Endothelial cell of umbilical vein (primary cell): ENCODE measurements at regions not wholly inside any gene's neighbourhood (a gene's known extent, or its start where the extent isn't known, plus 50 kb on each side); places are given as distances from the start of the nearest gene placed in this dataset.

Experiments
- BruUV-seq: library from RNA; stranded (reverse); fragments of 400-500 nt; replicated peaks from 2 replicates; lab custom pipeline; 2021; lab: Mats Ljungman, UMichigan
- CTCF ChIA-PET: fragments of 300-600, 350-600 bp; sonication (Branson Sonifier 250); formaldehyde crosslinking; loops from one replicate; lab custom pipeline; 2021; ENCODE audit warnings: antibody characterized with exemption, inconsistent platforms; lab: Charles Lee
- POLR2A ChIA-PET: fragments of 300-600, 350-600 bp; sonication (Branson Sonifier 250); formaldehyde crosslinking; loops from one replicate; lab custom pipeline; 2021; ENCODE audit warnings: antibody characterized with exemption, inconsistent platforms; lab: Charles Lee
- DNase-seq: peaks from one replicate; pipeline ENCODE4 v3.0.0-alpha.2; 2011; ENCODE audit warnings: low read depth, low spot score
- FAIRE-seq: peaks from 2 replicates; lab custom pipeline; 2011; peaks lifted over from hg19 to GRCh38; lab: Jason Lieb, UNC
- H2AFZ ChIP-seq: 2 replicates; pipeline ENCODE4 v1.6.0; 2012; ENCODE audit warnings: low read depth, low read length, control low read depth, inconsistent platforms
- H3K27ac ChIP-seq: 2 replicates; pipeline ENCODE4 v1.5.1; 2011; ENCODE audit warnings: low read depth, mild to moderate bottlenecking, control low read depth, low read length, moderate library complexity; ENCODE audit not compliant: insufficient read depth
- H3K27me3 ChIP-seq, 2 experiments: 2 replicates each; pipeline versions ENCODE4 v1.6.0 to v1.6.1; 2011; ENCODE audit warnings: low read length in 2 of 2, mixed read lengths in 1 of 2; ENCODE audit not compliant: control insufficient read depth in 2 of 2, insufficient read depth in 2 of 2
- H3K36me3 ChIP-seq, 2 experiments: 2 replicates in 1 of 2; 3 replicates in 1 of 2; pipeline ENCODE4 v1.5.1; 2011; ENCODE audit warnings: low read length in 2 of 2, mild to moderate bottlenecking in 1 of 2, moderate library complexity in 1 of 2; ENCODE audit not compliant: control insufficient read depth in 2 of 2, insufficient read depth in 2 of 2; ENCODE audit errors: extremely low read depth in 1 of 2
- H3K4me1 ChIP-seq: 3 replicates; pipeline ENCODE4 v1.5.1; 2011; ENCODE audit warnings: mild to moderate bottlenecking, low read length; ENCODE audit not compliant: control insufficient read depth, insufficient read depth; ENCODE audit errors: extremely low read depth
- H3K4me2 ChIP-seq: 2 replicates; pipeline ENCODE4 v1.6.1; 2011; ENCODE audit warnings: low read length, control low read depth, mixed read lengths; ENCODE audit not compliant: insufficient read depth
- H3K4me3 ChIP-seq, 3 experiments: fragments of 200-600 bp in 1 of 3; sonication (generic), shearing (Covaris generic) in 1 of 3; replicated peaks in 1 of 3; 2 replicates each; pipeline ENCODE4 v1.5.1; 2011 to 2016; ENCODE audit warnings: control low read depth in 3 of 3, low read length in 3 of 3, mild to moderate bottlenecking in 2 of 3, inconsistent platforms in 1 of 3, low read depth in 1 of 3, moderate library complexity in 1 of 3; ENCODE audit not compliant: insufficient read depth in 1 of 3
- H3K79me2 ChIP-seq: 2 replicates; pipeline ENCODE4 v1.6.0; 2012; ENCODE audit warnings: low read length, inconsistent platforms; ENCODE audit not compliant: control insufficient read depth, insufficient read depth
- H3K9ac ChIP-seq: replicated peaks from 2 replicates; pipeline ENCODE3; 2011; ENCODE audit warnings: low read length, control low read depth; ENCODE audit not compliant: insufficient read depth; ENCODE audit errors: extremely low read depth
- H3K9me1 ChIP-seq: replicated peaks from 3 replicates; pipeline ENCODE4 v1.6.0; 2011; ENCODE audit warnings: mild to moderate bottlenecking, low read length; ENCODE audit not compliant: control insufficient read depth, insufficient read depth; ENCODE audit errors: extremely low read depth
- H3K9me3 ChIP-seq: replicated peaks from 2 replicates; pipeline ENCODE4 v1.5.1; 2012; ENCODE audit warnings: low read length, inconsistent platforms; ENCODE audit not compliant: control insufficient read depth, insufficient read depth
- H4K20me1 ChIP-seq: replicated peaks from 2 replicates; pipeline ENCODE3; 2011; ENCODE audit warnings: mild to moderate bottlenecking, low read length; ENCODE audit not compliant: control insufficient read depth, insufficient read depth; ENCODE audit errors: extremely low read depth
- EZH2 ChIP-seq: IDR thresholded peaks from 2 replicates; pipeline ENCODE4 v1.6.1; 2012; ENCODE audit warnings: borderline replicate concordance, low read depth, mild to moderate bottlenecking, moderate library complexity, low read length, inconsistent platforms; ENCODE audit not compliant: severe bottlenecking
- FOS ChIP-seq: IDR thresholded peaks from 2 replicates; pipeline ENCODE4 v1.6.1; 2011; ENCODE audit warnings: mild to moderate bottlenecking, low read length, moderate library complexity, borderline replicate concordance; ENCODE audit not compliant: insufficient read depth
- GATA2 ChIP-seq: IDR thresholded peaks from 2 replicates; pipeline ENCODE4 v1.7.0; 2011; ENCODE audit warnings: low read depth, mild to moderate bottlenecking, moderate library complexity, mixed read lengths, low read length; ENCODE audit not compliant: insufficient read length, insufficient read depth
- POLR2AphosphoS5 ChIP-seq: IDR thresholded peaks from 2 replicates; pipeline ENCODE4 v1.6.1; 2012; ENCODE audit warnings: low read depth, mild to moderate bottlenecking, control low read depth, low read length, moderate library complexity; ENCODE audit not compliant: insufficient read depth
- dilution Hi-C: fragments of 300-500 bp; cut with MboI; formaldehyde crosslinking; loops from one replicate; pipeline ENCODE4 v1.15.0; 2019; ENCODE audit warnings: low sequenced_read_pairs; ENCODE audit not compliant: extremely low pct_ligation_motif_present
- intact Hi-C: fragments of 100-400 bp; cut with micrococcal nuclease; formaldehyde crosslinking; loops from one replicate; pipeline ENCODE4 v1.10.0; 2022
- TF ChIP-seq, protein P1 (sequence below): IDR thresholded peaks from 2 replicates; pipeline ENCODE4 v1.6.1; 2011; ENCODE audit not compliant: insufficient read depth, insufficient read length

GRCh38 chr6:137967689-137968454, 100.8 kb downstream of the TNFAIP3 start:
- dilution Hi-C loops: no loop called here
- intact Hi-C loops: no loop called here
- no peak for FAIRE-seq

GRCh38 chr6:137968455-137968804, 101.4 kb downstream of the TNFAIP3 start:
- no peaks in the 10 kb centered on the region for H3K9me3 ChIP-seq
- H3K9ac ChIP-seq: no peak overlapping the region
- intact Hi-C loops (no loop called here), dilution Hi-C loops (no loop called here)
- no peak for FAIRE-seq
- no peak for DNase-seq
- ChIA-PET CTCF (interaction anchor here (1.1 to 1.2 kb wide), 2 partner anchors 24 to 36 kb away, joined by 3 to 5 read pairs; no protein-coding TSS in a partner anchor), POLR2A (no interaction called here)
- no peak overlapping the region for H3K4me2 ChIP-seq
- no peak overlapping the region for H3K4me3 ChIP-seq
- no peak overlapping the region for H2AFZ ChIP-seq
- no peaks in the 10 kb centered on the region for H4K20me1 ChIP-seq
- TF ChIP-seq, protein P1, sequence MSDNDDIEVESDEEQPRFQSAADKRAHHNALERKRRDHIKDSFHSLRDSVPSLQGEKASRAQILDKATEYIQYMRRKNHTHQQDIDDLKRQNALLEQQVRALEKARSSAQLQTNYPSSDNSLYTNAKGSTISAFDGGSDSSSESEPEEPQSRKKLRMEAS: no peak
- TF ChIP-seq FOS (no peak), EZH2 (no peak), GATA2 (no peak)
- no peaks in the 10 kb centered on the region for H3K4me1 ChIP-seq
- H3K36me3 ChIP-seq: no peaks in the 10 kb centered on the region
- no peaks in the 10 kb centered on the region for H3K27me3 ChIP-seq
- H3K79me2 ChIP-seq: no peaks in the 10 kb centered on the region
- no TSS peak for BruUV-seq
- no peaks in the 10 kb centered on the region for H3K9me1 ChIP-seq
- no peak overlapping the region for H3K27ac ChIP-seq

More at GRCh38 chr6:137967689-137968454, 100.8 kb downstream of the TNFAIP3 start:
- no peak for DNase-seq
- Histone ChIP-seq H3K79me2 (no peaks in the 10 kb centered on the region), H3K4me1 (no peaks in the 10 kb centered on the region), H2AFZ (no peak overlapping the region), H3K27ac (no peak overlapping the region), H3K9me1 (no peaks in the 10 kb centered on the region), H4K20me1 (no peaks in the 10 kb centered on the region), H3K9me3 (no peaks in the 10 kb centered on the region), H3K4me3 (no peak overlapping the region), H3K27me3 (no peaks in the 10 kb centered on the region), H3K4me2 (no peak overlapping the region), H3K9ac (no peak overlapping the region), H3K36me3 (no peaks in the 10 kb centered on the region)
- ChIA-PET POLR2A (no interaction called here), CTCF (interaction anchor here (1.1 to 1.2 kb wide), 2 partner anchors 23 to 37 kb away, joined by 3 to 5 read pairs; no protein-coding TSS in a partner anchor)
- BruUV-seq: no TSS peak
- no peak for TF ChIP-seq POLR2AphosphoS5
- no peak for TF ChIP-seq EZH2
